GM12865 (cell line): ENCODE measurements at regions not wholly inside any gene's neighbourhood (a gene's known extent, or its start where the extent isn't known, plus 50 kb on each side); places are given as distances from the start of the nearest gene placed in this dataset.

Experiments
- DNase-seq: peaks from one replicate; pipeline ENCODE4 v3.0.0; 2010; ENCODE audit warnings: low read depth
- H3K4me3 ChIP-seq: 2 replicates; pipeline ENCODE4 v1.5.1; 2011; ENCODE audit warnings: mild to moderate bottlenecking, low read depth, low read length, control low read depth
- CTCF ChIP-seq: IDR thresholded peaks from 2 replicates; pipeline ENCODE4 v1.5.1; 2011; ENCODE audit warnings: low read length, control low read depth, low read depth, inconsistent platforms; ENCODE audit not compliant: insufficient read depth; ENCODE audit errors: missing control alignments

DNA sequence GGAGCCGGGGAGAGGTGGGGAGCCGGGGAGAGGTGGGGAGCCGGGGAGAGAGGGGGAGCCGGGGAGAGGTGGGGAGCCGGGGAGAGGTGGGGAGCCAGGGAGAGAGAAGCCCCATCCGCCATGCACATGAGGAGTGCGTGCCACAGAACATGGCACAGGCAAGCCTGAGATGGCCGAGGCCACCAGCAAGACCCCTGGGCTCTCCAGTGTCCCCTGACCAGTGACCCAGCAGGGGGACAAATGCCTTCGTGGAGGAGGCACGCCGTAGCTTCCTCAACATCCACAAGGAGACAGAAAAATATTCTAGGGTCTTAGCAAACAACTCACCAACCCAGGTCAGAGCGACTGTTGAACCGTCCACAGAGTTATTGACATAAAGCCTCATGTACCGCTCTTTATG lies 618.8 kb downstream of the TBC1D22A start:
- DNase-seq: no peak
- TF ChIP-seq CTCF: no peak
- H3K4me3 ChIP-seq: no peak overlapping the region

GRCh38 chr22:47380692-47381091 lies 618.2 kb downstream of the TBC1D22A start:
- no peak for TF ChIP-seq CTCF
- no peak overlapping the region for H3K4me3 ChIP-seq
- no peak for DNase-seq

DNA sequence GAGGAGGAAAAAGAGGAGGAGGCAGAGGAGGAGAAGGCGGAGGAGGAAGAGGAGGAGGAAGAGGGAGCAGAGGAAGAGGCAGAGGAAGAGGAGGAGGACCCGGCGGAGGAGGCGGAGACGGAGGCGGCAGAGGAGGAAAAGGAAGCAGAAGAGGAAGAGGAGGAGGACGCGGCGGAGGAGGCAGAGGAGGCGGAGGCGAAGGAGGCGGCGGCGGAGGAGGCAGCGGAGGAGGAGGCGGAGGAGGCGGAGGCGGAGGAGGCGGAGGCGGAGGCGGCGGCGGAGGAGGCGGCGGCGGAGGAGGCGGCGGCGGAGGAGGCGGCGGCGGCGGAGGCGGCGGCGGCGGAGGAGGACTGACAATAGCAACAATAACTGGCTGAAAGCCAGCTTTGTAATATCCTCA lies 616.6 kb downstream of the TBC1D22A start:
- no peak for DNase-seq
- TF ChIP-seq CTCF: no peak
- no peak overlapping the region for H3K4me3 ChIP-seq

DNA sequence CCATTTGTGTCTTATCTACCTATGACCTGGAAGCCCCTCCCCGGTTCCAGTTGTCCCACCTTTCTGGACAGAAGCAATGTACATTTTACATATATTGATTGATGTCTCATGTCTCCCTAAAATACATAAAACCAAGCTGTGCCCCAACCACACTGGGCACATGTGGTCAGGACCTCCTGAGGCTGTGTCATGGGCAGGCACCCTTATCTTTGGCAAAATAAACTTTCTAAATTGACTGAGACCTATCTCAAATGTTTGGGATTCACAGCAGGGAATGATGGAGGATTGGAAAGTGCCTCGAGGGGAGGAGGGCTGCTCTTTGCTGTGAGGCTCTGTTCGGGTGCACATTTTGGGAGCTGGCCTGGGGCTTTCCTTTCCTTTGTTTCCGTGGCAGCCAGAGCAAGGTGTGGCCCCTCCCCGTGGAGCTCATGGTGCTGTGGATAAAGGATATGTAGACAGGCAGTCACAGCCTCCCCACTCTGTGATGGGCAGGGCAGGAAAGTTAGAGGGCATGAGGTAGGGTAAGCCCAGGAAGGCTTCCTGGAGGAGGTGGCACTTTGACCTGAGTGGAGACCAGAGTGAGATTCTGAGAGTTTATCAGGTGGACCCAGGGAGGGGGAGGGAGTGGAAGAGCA lies 615.6 kb downstream of the TBC1D22A start:
- TF ChIP-seq CTCF: no peak
- H3K4me3 ChIP-seq: no peak overlapping the region
- DNase-seq: no peak

GRCh38 chr22:47376901-47377505 lies 614.6 kb downstream of the TBC1D22A start:
- TF ChIP-seq CTCF: no peak
- H3K4me3 ChIP-seq: no peak overlapping the region
- DNase-seq: no peak

GRCh38 chr22:47376322-47376700 lies 613.9 kb downstream of the TBC1D22A start:
- no peak for DNase-seq
- no peak for TF ChIP-seq CTCF

More at GRCh38 chr22:47376322-47376700, 613.9 kb downstream of the TBC1D22A start:
- no peak overlapping the region for H3K4me3 ChIP-seq
